ENCODE measurements at regions not wholly inside any gene's neighbourhood (a gene's known extent, or its start where the extent isn't known, plus 50 kb on each side); places are given as distances from the start of the nearest gene placed in this dataset.

DNA sequence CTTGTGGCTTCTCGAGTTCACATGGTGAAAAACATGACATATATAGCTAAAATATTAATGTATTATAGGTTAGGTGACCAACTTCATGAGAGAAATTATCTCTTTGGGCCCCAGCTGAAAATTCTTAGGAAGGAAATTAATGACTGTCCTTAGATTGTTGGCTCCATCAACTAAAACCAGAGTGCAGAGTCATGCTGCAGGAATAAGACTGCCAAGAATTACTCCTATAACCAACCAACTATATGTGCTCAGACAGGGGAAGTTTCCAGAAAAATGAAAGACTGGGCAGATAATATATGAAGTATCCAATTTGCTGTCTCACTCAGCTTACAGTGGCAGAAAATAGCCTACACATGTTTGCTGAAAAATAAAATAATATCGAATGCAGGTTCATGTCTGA lies 71.0 kb upstream of the TMEFF2 start:
- POLR2A ChIA-PET = no interaction called here
- Histone ChIP-seq H3K27ac (ENCODE audit: low read depth in 2 of 2, low read length in 1 of 2) (peak overlapping the region in 1 of 2 experiments; percentile 38; a peak in 2 of 4 replicates), H3K4me2 (no peak overlapping the region), H4K20me1 (ENCODE audit: insufficient read depth) (no peaks in the 10 kb centered on the region), H3K4me3 (ENCODE audit: low read depth in 2 of 2, low read length in 1 of 2) (no peak overlapping the region), H3K36me3 (replicated peaks in 1 of 2; ENCODE audit: control insufficient read depth in 1 of 2, insufficient read depth in 2 of 2, low read length in 1 of 2) (no peaks in the 10 kb centered on the region), H3F3A (replicated peaks; ENCODE audit: insufficient read depth) (peaks cover 9% of the 10 kb centered on the region), H3K9me2 (no peaks in the 10 kb centered on the region), H3K27me3 (ENCODE audit: insufficient read depth) (no peaks in the 10 kb centered on the region), H3K4me1 (ENCODE audit: control insufficient read depth in 1 of 2, insufficient read depth in 2 of 2, low read depth in 1 of 2, low read length in 1 of 2) (peaks cover 0 to 23% of the 10 kb centered on the region in 2 experiments; a peak in 1 of 4 replicates), H2AFZ (ENCODE audit: low read depth) (peak overlapping the region; percentile 53; the same call in 1 of the 2 replicates), H3K9me3 (no peaks in the 10 kb centered on the region), H3K79me2 (ENCODE audit: insufficient read depth) (no peaks in the 10 kb centered on the region), H3K9ac (no peak overlapping the region)
- CTCF ChIA-PET = interaction anchor here (0.7 kb wide), 1 partner anchor 104 kb away, joined by 3 read pairs; no protein-coding TSS in a partner anchor
- WGBS (ENCODE audit: low lambda C conversion rate) = 12% methylated on average over 2 of the region's 2 CpGs
- DNase-seq = no peak
- TF ChIP-seq RFX5 (IDR thresholded peaks at IDR 0.05; ENCODE audit: low read length) (no peak), RCOR1 (IDR thresholded peaks at IDR 0.05; ENCODE audit: low read length) (no peak), GATA2 (CRISPR knock-in tag; IDR thresholded peaks at IDR 0.05) (no peak), NFIC (IDR thresholded peaks at IDR 0.05; ENCODE audit: borderline replicate concordance) (no peak; the same call in 1 of the 2 replicates), TEAD4 (IDR thresholded peaks at IDR 0.05; ENCODE audit: borderline replicate concordance, insufficient read depth) (no peak), CHD2 (IDR thresholded peaks at IDR 0.05; ENCODE audit: low read length, partially characterized antibody) (no peak), FOXM1 (IDR thresholded peaks at IDR 0.05; ENCODE audit: low read depth) (no peak), MEF2A (IDR thresholded peaks at IDR 0.05; ENCODE audit: borderline replicate concordance, low read depth) (no peak)

DNA sequence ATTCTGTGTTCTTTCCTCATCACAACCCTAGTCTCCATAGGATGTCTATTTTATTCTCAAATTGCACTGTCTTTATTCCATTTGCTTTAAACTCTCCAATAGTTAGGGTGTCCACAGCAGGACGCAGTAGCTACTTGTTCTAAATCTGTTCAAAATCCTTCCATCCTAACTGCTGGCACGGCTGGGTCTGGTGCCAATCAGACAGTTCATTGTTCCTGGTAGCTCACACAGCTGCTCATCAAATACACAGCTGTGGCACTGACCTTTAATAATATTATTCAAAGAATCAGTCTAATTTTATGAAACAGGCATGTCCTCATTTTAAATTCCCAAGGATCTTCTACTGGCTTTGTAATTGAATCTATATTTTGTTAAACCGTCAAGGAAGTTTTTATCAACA lies 59.7 kb upstream of the TMEFF2 start:
- H2AFZ ChIP-seq (ENCODE audit: low read depth) = no peak overlapping the region
- no peaks in the 10 kb centered on the region for H3K27me3 ChIP-seq (ENCODE audit: insufficient read depth)
- no peak overlapping the region for H3K4me2 ChIP-seq
- no peaks in the 10 kb centered on the region for H3K9me3 ChIP-seq
- CTCF ChIA-PET = no interaction called here
- no peaks in the 10 kb centered on the region; the same call in 1 of the 2 replicates for H3K9me2 ChIP-seq
- H3K4me3 ChIP-seq (ENCODE audit: low read depth in 2 of 2, low read length in 1 of 2) = no peak overlapping the region
- POLR2A ChIA-PET = no interaction called here
- H3F3A ChIP-seq (replicated peaks; ENCODE audit: insufficient read depth) = no peaks in the 10 kb centered on the region
- H4K20me1 ChIP-seq (ENCODE audit: insufficient read depth) = no peaks in the 10 kb centered on the region
- H3K4me1 ChIP-seq (ENCODE audit: control insufficient read depth in 1 of 2, insufficient read depth in 2 of 2, low read depth in 1 of 2, low read length in 1 of 2) = peaks cover 3 to 8% of the 10 kb centered on the region in 2 experiments; a peak in 2 of 4 replicates
- H3K36me3 ChIP-seq (replicated peaks in 1 of 2; ENCODE audit: control insufficient read depth in 1 of 2, insufficient read depth in 2 of 2, low read length in 1 of 2) = no peaks in the 10 kb centered on the region
- 73% methylated on average over 3 of the region's 3 CpGs for WGBS (ENCODE audit: low lambda C conversion rate)
- no peak for DNase-seq
- H3K9ac ChIP-seq = no peak overlapping the region
- TF ChIP-seq EZH2phosphoT487 (IDR thresholded peaks at IDR 0.05; ENCODE audit: borderline replicate concordance, low read depth) (no peak), TAF1 (IDR thresholded peaks at IDR 0.05; ENCODE audit: borderline replicate concordance, low read depth, low read length) (no peak), ELF1 (IDR thresholded peaks at IDR 0.05) (no peak)
- H3K27ac ChIP-seq (ENCODE audit: low read depth in 2 of 2, low read length in 1 of 2) = no peak overlapping the region
- no peaks in the 10 kb centered on the region for H3K79me2 ChIP-seq (ENCODE audit: insufficient read depth)

DNA sequence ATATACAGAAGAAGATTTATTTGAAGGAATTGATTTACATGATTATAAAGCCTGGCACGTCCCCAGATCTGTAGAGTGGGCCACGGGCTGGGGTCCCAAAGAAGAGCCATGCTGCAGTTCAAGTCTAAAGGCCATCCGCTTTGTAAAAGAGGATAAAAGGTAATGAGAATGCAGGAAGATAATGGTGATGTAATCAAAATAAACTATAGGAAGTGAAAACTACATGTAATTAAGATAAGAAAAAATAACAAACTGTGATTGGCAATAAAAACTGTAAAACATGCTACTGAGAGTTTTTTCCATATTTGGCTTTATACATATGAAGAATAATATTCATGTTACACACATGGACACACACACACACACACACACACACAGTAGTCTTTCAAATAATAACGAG lies 59.0 kb upstream of the TMEFF2 start:
- H3K27me3 ChIP-seq (ENCODE audit: insufficient read depth) = no peaks in the 10 kb centered on the region
- no peak overlapping the region for H3K4me3 ChIP-seq (ENCODE audit: low read depth in 2 of 2, low read length in 1 of 2)
- WGBS (ENCODE audit: low lambda C conversion rate) = 72% methylated on average over 4 of the region's 4 CpGs
- no peaks in the 10 kb centered on the region; the same call in 1 of the 2 replicates for H3K9me2 ChIP-seq
- no peaks in the 10 kb centered on the region for H3K36me3 ChIP-seq (replicated peaks in 1 of 2; ENCODE audit: control insufficient read depth in 1 of 2, insufficient read depth in 2 of 2, low read length in 1 of 2)
- H4K20me1 ChIP-seq (ENCODE audit: insufficient read depth) = no peaks in the 10 kb centered on the region
- H3K4me1 ChIP-seq (ENCODE audit: control insufficient read depth in 1 of 2, insufficient read depth in 2 of 2, low read depth in 1 of 2, low read length in 1 of 2) = peaks cover 3 to 8% of the 10 kb centered on the region in 2 experiments; a peak in 2 of 4 replicates
- ChIA-PET POLR2A (no interaction called here), CTCF (no interaction called here)
- no peak for DNase-seq
- H3K9ac ChIP-seq = no peak overlapping the region
- H3K79me2 ChIP-seq (ENCODE audit: insufficient read depth) = no peaks in the 10 kb centered on the region
- H3K4me2 ChIP-seq = no peak overlapping the region
- no peaks in the 10 kb centered on the region for H3F3A ChIP-seq (replicated peaks; ENCODE audit: insufficient read depth)
- H3K9me3 ChIP-seq = no peaks in the 10 kb centered on the region
- H2AFZ ChIP-seq (ENCODE audit: low read depth) = no peak overlapping the region
- H3K27ac ChIP-seq (ENCODE audit: low read depth in 2 of 2, low read length in 1 of 2) = no peak overlapping the region
- TF ChIP-seq JUND (IDR thresholded peaks at IDR 0.05) = no peak
- TF ChIP-seq MEF2A (IDR thresholded peaks at IDR 0.05; ENCODE audit: borderline replicate concordance, low read depth) = no peak
- TF ChIP-seq EP300 (IDR thresholded peaks at IDR 0.05; ENCODE audit: borderline replicate concordance in 1 of 2, low read depth in 1 of 2, low read length in 1 of 2) = no peak
- TF ChIP-seq, protein P1, sequence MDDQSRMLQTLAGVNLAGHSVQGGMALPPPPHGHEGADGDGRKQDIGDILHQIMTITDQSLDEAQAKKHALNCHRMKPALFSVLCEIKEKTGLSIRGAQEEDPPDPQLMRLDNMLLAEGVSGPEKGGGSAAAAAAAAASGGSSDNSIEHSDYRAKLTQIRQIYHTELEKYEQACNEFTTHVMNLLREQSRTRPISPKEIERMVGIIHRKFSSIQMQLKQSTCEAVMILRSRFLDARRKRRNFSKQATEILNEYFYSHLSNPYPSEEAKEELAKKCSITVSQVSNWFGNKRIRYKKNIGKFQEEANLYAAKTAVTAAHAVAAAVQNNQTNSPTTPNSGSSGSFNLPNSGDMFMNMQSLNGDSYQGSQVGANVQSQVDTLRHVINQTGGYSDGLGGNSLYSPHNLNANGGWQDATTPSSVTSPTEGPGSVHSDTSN (IDR thresholded peaks at IDR 0.05) = no peak
- TF ChIP-seq CHD2 (IDR thresholded peaks at IDR 0.05; ENCODE audit: low read length, partially characterized antibody) = no peak
- no peak for TF ChIP-seq EZH2phosphoT487 (IDR thresholded peaks at IDR 0.05; ENCODE audit: borderline replicate concordance, low read depth)
- TF ChIP-seq POLR2AphosphoS5 (IDR thresholded peaks at IDR 0.05; ENCODE audit: low read depth, low read length) = no peak
- no peak for TF ChIP-seq SMC3 (IDR thresholded peaks at IDR 0.05; ENCODE audit: low read depth, low read length)
- no peak for TF ChIP-seq RCOR1 (IDR thresholded peaks at IDR 0.05; ENCODE audit: low read length)
- TF ChIP-seq RXRA (IDR thresholded peaks at IDR 0.05; ENCODE audit: borderline replicate concordance, low read depth) = no peak
- TF ChIP-seq, protein P2, sequence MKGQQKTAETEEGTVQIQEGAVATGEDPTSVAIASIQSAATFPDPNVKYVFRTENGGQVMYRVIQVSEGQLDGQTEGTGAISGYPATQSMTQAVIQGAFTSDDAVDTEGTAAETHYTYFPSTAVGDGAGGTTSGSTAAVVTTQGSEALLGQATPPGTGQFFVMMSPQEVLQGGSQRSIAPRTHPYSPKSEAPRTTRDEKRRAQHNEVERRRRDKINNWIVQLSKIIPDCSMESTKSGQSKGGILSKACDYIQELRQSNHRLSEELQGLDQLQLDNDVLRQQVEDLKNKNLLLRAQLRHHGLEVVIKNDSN (IDR thresholded peaks at IDR 0.05; ENCODE audit: borderline replicate concordance, low read depth) = no peak
- TF ChIP-seq, protein P3, sequence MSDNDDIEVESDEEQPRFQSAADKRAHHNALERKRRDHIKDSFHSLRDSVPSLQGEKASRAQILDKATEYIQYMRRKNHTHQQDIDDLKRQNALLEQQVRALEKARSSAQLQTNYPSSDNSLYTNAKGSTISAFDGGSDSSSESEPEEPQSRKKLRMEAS (IDR thresholded peaks at IDR 0.05; ENCODE audit: low read depth) = no peak
- no peak for TF ChIP-seq RFX5 (IDR thresholded peaks at IDR 0.05; ENCODE audit: low read length)
- TF ChIP-seq FOXM1 (IDR thresholded peaks at IDR 0.05; ENCODE audit: low read depth) = no peak
- TF ChIP-seq, protein P4, sequence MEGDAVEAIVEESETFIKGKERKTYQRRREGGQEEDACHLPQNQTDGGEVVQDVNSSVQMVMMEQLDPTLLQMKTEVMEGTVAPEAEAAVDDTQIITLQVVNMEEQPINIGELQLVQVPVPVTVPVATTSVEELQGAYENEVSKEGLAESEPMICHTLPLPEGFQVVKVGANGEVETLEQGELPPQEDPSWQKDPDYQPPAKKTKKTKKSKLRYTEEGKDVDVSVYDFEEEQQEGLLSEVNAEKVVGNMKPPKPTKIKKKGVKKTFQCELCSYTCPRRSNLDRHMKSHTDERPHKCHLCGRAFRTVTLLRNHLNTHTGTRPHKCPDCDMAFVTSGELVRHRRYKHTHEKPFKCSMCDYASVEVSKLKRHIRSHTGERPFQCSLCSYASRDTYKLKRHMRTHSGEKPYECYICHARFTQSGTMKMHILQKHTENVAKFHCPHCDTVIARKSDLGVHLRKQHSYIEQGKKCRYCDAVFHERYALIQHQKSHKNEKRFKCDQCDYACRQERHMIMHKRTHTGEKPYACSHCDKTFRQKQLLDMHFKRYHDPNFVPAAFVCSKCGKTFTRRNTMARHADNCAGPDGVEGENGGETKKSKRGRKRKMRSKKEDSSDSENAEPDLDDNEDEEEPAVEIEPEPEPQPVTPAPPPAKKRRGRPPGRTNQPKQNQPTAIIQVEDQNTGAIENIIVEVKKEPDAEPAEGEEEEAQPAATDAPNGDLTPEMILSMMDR (IDR thresholded peaks at IDR 0.05) = no peak
